Kidney tubule cell (primary cell): ENCODE measurements at regions not wholly inside any gene's neighbourhood (a gene's known extent, or its start where the extent isn't known, plus 50 kb on each side); places are given as distances from the start of the nearest gene placed in this dataset.

Experiments used
- DNase-seq: peaks from one replicate; pipeline ENCODE4 v3.0.0-alpha.2; 2018; ENCODE audit warnings: low spot score

- no peak for DNase-seq
These were observed 587.4 kb upstream of the MDFIC2 start for GRCh38 chr3:70899816-70900215.

GRCh38 chr3:70890020-70890394 is 577.6 kb upstream of the MDFIC2 start:
- no peak for DNase-seq

GRCh38 chr3:70889162-70890019 is 577.0 kb upstream of the MDFIC2 start:
- DNase-seq, result no peak

- no peak for DNase-seq
These were observed 573.2 kb upstream of the MDFIC2 start for GRCh38 chr3:70885636-70886035.

- DNase-seq, result peak; percentile 54
These were observed 569.7 kb upstream of the MDFIC2 start for GRCh38 chr3:70882104-70882503.

GRCh38 chr3:70880421-70880820 is 568.0 kb upstream of the MDFIC2 start:
- no peak for DNase-seq

GRCh38 chr3:70876154-70876553 is 563.7 kb upstream of the MDFIC2 start:
- DNase-seq, result no peak

GRCh38 chr3:70874196-70874595 is 561.8 kb upstream of the MDFIC2 start:
- DNase-seq, result no peak

- no peak for DNase-seq
These were observed 561.2 kb upstream of the MDFIC2 start for GRCh38 chr3:70873686-70874085.

- DNase-seq, result peak; percentile 76
These were observed 559.6 kb upstream of the MDFIC2 start for GRCh38 chr3:70871909-70872656.

- DNase-seq, result no peak
These were observed 558.1 kb upstream of the MDFIC2 start for GRCh38 chr3:70870576-70870975.

GRCh38 chr3:70868561-70868960 is 556.1 kb upstream of the MDFIC2 start:
- no peak for DNase-seq

GRCh38 chr3:70863049-70863448 is 550.6 kb upstream of the MDFIC2 start:
- DNase-seq, result no peak

- DNase-seq, result no peak
These were observed 549.4 kb upstream of the MDFIC2 start for GRCh38 chr3:70861855-70862254.

GRCh38 chr3:70861234-70861633 is 548.8 kb upstream of the MDFIC2 start:
- DNase-seq, result peak; percentile 83

GRCh38 chr3:70857916-70858315 is 545.5 kb upstream of the MDFIC2 start:
- no peak for DNase-seq

- peak; percentile 93 for DNase-seq
These were observed 544.1 kb upstream of the MDFIC2 start for GRCh38 chr3:70856414-70857162.

GRCh38 chr3:70855149-70855548 is 542.7 kb upstream of the MDFIC2 start:
- DNase-seq, result no peak

GRCh38 chr3:70854108-70854507 is 541.7 kb upstream of the MDFIC2 start:
- DNase-seq, result no peak

- peak; percentile 11 for DNase-seq
These were observed 540.9 kb upstream of the MDFIC2 start for GRCh38 chr3:70853161-70853944.

- peak; percentile 89 for DNase-seq
These were observed 537.7 kb upstream of the MDFIC2 start for GRCh38 chr3:70849911-70850699.
